ENCODE measurements at regions not wholly inside any gene's neighbourhood (a gene's known extent, or its start where the extent isn't known, plus 50 kb on each side); places are given as distances from the start of the nearest gene placed in this dataset.

DNA sequence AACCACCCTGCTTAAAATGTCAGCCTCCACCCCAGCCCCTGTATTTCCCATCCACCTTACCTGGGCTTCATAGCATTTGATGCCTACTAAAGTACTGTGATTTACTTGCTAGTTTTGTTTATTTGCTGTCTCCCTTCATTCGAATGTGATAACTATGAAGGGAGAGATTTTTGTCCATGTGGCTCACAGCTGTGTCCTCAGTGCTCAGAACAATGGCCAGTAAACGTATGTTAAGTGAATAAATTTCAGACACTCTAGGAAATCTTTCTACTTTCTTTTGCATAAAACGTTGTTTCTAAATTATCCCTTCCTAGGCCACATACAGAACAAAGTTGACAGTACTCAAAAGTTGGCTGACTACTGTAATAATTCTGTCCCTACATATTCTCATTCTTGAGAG, 114.7 kb upstream of the OTUD4 start:
- H3K4me1 ChIP-seq (ENCODE audit: control insufficient read depth, insufficient read depth, low read length), result peaks cover 19% of the 10 kb centered on the region
- H3K9me3 ChIP-seq (replicated peaks; ENCODE audit: low read length), result no peaks in the 10 kb centered on the region
- H3K9ac ChIP-seq (ENCODE audit: low read depth, low read length), result no peak overlapping the region
- H3K27me3 ChIP-seq (ENCODE audit: control insufficient read depth, insufficient read depth, low read length), result no peaks in the 10 kb centered on the region
- no peak overlapping the region for H3K4me3 ChIP-seq (ENCODE audit: low read length)
- no peaks in the 10 kb centered on the region for H3K36me3 ChIP-seq (ENCODE audit: insufficient read depth, low read length)
- no peak overlapping the region for H3K4me2 ChIP-seq (ENCODE audit: low read length)

GRCh38 chr4:145293658-145294057, 113.3 kb upstream of the OTUD4 start:
- Histone ChIP-seq H3K36me3 (ENCODE audit: insufficient read depth, low read length) (no peaks in the 10 kb centered on the region), H3K9me3 (replicated peaks; ENCODE audit: low read length) (no peaks in the 10 kb centered on the region), H3K4me3 (ENCODE audit: low read length) (no peak overlapping the region), H3K4me1 (ENCODE audit: control insufficient read depth, insufficient read depth, low read length) (peaks cover 13% of the 10 kb centered on the region), H3K9ac (ENCODE audit: low read depth, low read length) (no peak overlapping the region), H3K27me3 (ENCODE audit: control insufficient read depth, insufficient read depth, low read length) (no peaks in the 10 kb centered on the region), H3K4me2 (ENCODE audit: low read length) (no peak overlapping the region)

DNA sequence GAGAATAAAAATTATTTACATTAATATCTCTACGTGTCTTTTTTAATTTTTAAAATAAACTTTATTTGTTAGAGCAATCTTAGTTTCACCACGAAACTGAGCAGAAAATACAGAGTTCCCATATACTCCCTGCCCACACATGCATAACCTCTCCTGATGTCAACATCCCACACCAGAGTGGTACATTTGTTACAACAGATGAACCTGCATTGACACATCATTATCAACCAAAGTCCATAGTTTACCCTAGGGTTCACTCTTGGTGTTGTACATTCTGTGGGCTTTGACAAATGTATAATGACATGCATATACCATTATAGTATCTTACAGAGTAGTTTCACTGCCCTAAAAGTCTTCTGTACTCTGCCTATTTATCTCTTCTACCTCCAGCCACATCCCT, 110.6 kb upstream of the OTUD4 start:
- H3K4me2 ChIP-seq (ENCODE audit: low read length), result no peak overlapping the region
- peaks cover 14% of the 10 kb centered on the region for H3K4me1 ChIP-seq (ENCODE audit: control insufficient read depth, insufficient read depth, low read length)
- no peaks in the 10 kb centered on the region for H3K36me3 ChIP-seq (ENCODE audit: insufficient read depth, low read length)
- H3K4me3 ChIP-seq (ENCODE audit: low read length), result no peak overlapping the region
- no peaks in the 10 kb centered on the region for H3K9me3 ChIP-seq (replicated peaks; ENCODE audit: low read length)
- no peak overlapping the region for H3K9ac ChIP-seq (ENCODE audit: low read depth, low read length)
- H3K27me3 ChIP-seq (ENCODE audit: control insufficient read depth, insufficient read depth, low read length), result no peaks in the 10 kb centered on the region

DNA sequence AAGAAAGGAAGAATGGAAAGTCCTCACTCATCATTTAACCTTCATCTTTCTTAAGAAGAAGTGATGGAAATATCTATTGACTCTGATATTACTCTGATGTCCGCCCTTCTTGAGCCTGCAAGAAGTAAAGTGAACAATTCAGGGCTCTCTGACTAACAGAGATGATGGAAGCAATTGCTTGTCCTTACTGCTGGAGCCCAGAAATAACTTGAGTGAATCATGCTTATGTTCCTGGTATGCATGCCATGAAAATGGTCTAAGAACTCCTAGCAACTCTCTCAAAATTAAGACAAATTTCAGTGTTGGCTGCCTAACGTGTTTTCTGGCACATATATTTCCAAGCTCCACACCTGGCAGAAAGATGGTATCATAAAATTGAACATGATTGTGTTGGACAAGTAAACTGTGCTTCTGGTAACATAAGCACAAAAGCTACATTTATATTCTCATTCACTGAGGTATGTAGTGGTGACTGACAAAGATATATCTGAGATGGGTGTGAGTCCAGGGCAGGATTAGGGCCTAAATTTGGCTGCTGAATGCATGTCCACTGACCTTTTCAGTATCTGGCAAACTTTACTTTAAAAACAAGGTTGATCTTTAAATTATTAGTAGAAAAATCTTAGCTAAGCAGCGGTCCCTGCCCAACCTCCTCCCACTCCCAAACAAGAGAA, 109.2 kb upstream of the OTUD4 start:
- Histone ChIP-seq H3K4me3 (ENCODE audit: low read length) (no peak overlapping the region), H3K36me3 (ENCODE audit: insufficient read depth, low read length) (no peaks in the 10 kb centered on the region), H3K9me3 (replicated peaks; ENCODE audit: low read length) (no peaks in the 10 kb centered on the region), H3K4me1 (ENCODE audit: control insufficient read depth, insufficient read depth, low read length) (peaks cover 16% of the 10 kb centered on the region), H3K4me2 (ENCODE audit: low read length) (no peak overlapping the region), H3K9ac (ENCODE audit: low read depth, low read length) (no peak overlapping the region), H3K27me3 (ENCODE audit: control insufficient read depth, insufficient read depth, low read length) (no peaks in the 10 kb centered on the region)

DNA sequence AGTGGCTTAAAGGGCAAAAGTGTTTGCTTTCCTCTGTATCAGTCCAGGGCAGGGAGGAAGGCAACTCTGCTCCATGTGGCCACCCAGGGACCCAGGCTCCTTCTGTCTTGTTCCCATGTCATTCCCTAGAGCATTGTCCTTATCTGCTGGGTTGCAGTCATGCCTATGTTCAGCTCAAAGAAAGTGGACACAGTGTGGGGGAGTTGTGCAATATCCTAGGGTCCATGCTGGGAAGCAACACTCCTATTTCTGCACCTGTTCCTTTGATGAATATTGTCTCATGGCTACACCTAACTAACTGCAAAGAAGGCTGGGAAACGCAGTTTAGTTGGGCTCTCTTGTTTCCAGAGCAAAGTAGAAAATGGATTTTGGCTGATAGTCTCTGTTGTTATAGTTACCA, 107.0 kb upstream of the OTUD4 start:
- peaks cover 16% of the 10 kb centered on the region for H3K4me1 ChIP-seq (ENCODE audit: control insufficient read depth, insufficient read depth, low read length)

DNA sequence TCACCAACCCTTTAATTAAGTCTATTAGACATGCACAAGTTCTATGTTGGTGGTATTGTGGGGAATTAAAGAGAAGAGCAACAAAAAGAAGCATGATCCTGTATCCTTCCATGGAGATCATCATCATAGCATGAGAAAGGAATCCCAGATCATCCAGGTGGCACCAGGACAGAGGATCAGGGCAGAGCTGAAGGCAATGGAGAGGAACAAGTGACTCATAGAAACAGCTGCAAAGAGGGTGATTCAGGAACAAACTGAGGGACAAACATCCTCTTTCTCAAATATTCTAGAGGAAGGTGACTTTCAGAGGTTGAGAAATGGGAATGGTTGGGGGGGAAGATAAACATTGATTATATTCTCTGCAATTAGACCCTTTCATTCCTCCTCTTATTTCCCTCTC, 105.5 kb upstream of the OTUD4 start:
- Histone ChIP-seq H3K4me2 (ENCODE audit: low read length) (no peak overlapping the region), H3K36me3 (ENCODE audit: insufficient read depth, low read length) (no peaks in the 10 kb centered on the region), H3K4me1 (ENCODE audit: control insufficient read depth, insufficient read depth, low read length) (peaks cover 16% of the 10 kb centered on the region), H3K9me3 (replicated peaks; ENCODE audit: low read length) (no peaks in the 10 kb centered on the region), H3K4me3 (ENCODE audit: low read length) (no peak overlapping the region), H3K27me3 (ENCODE audit: control insufficient read depth, insufficient read depth, low read length) (no peaks in the 10 kb centered on the region), H3K9ac (ENCODE audit: low read depth, low read length) (no peak overlapping the region)

More for the DNA sequence above, 107.0 kb upstream of the OTUD4 start:
- H3K27me3 ChIP-seq (ENCODE audit: control insufficient read depth, insufficient read depth, low read length), result no peaks in the 10 kb centered on the region
- no peak overlapping the region for H3K9ac ChIP-seq (ENCODE audit: low read depth, low read length)
- no peaks in the 10 kb centered on the region for H3K9me3 ChIP-seq (replicated peaks; ENCODE audit: low read length)
- H3K4me2 ChIP-seq (ENCODE audit: low read length), result no peak overlapping the region
- no peaks in the 10 kb centered on the region for H3K36me3 ChIP-seq (ENCODE audit: insufficient read depth, low read length)
- H3K4me3 ChIP-seq (ENCODE audit: low read length), result no peak overlapping the region

DNA sequence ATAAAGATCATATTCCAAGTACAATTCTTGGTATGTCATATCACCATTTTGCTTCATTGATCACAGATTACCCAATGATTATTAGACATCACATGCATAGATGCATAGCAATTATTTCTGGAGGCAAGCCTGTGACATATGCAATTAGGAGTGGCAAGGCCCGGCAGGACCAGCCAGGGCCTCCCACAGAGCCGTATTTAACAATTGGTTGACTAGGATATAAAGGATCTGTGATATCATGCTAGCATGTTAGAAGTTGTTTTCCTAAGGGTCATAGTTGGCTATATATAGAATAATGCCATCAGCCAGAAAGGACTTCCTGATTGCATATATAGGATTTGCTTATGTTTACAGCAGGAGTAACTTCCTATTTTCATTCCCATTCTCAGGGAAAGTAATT, 103.5 kb upstream of the OTUD4 start:
- Histone ChIP-seq H3K27me3 (ENCODE audit: control insufficient read depth, insufficient read depth, low read length) (no peaks in the 10 kb centered on the region), H3K4me1 (ENCODE audit: control insufficient read depth, insufficient read depth, low read length) (peaks cover 21% of the 10 kb centered on the region), H3K4me3 (ENCODE audit: low read length) (no peak overlapping the region), H3K36me3 (ENCODE audit: insufficient read depth, low read length) (no peaks in the 10 kb centered on the region), H3K4me2 (ENCODE audit: low read length) (no peak overlapping the region), H3K9me3 (replicated peaks; ENCODE audit: low read length) (no peaks in the 10 kb centered on the region), H3K9ac (ENCODE audit: low read depth, low read length) (no peak overlapping the region)

GRCh38 chr4:145281951-145282350, 101.6 kb upstream of the OTUD4 start:
- no peak overlapping the region for H3K9ac ChIP-seq (ENCODE audit: low read depth, low read length)
- no peak overlapping the region for H3K4me2 ChIP-seq (ENCODE audit: low read length)
- no peaks in the 10 kb centered on the region for H3K9me3 ChIP-seq (replicated peaks; ENCODE audit: low read length)
- no peaks in the 10 kb centered on the region for H3K36me3 ChIP-seq (ENCODE audit: insufficient read depth, low read length)
- H3K4me3 ChIP-seq (ENCODE audit: low read length), result no peak overlapping the region
- peaks cover 31% of the 10 kb centered on the region for H3K4me1 ChIP-seq (ENCODE audit: control insufficient read depth, insufficient read depth, low read length)
- no peaks in the 10 kb centered on the region for H3K27me3 ChIP-seq (ENCODE audit: control insufficient read depth, insufficient read depth, low read length)

DNA sequence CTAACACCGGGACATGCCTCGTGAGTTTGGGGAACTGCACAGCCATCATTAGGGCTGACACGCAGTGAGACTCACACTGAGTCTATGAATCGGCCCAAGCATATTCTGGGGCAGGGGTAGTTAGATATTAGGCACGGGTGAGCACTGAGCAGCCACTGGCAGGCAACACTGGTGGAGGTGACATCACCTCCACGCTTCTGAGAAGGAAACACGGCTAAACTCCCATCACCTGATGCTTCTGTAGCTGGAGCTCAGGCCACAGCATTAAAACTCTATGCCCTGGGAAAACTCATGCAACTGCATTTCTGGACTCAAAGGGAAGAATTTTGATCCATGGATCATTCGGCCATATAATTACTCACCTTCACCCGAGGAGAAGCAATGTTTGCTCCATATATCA, 100.8 kb upstream of the OTUD4 start:
- H3K36me3 ChIP-seq (ENCODE audit: insufficient read depth, low read length), result no peaks in the 10 kb centered on the region
- no peak overlapping the region for H3K4me2 ChIP-seq (ENCODE audit: low read length)
- no peak overlapping the region for H3K4me3 ChIP-seq (ENCODE audit: low read length)
- no peak overlapping the region for H3K9ac ChIP-seq (ENCODE audit: low read depth, low read length)
- H3K9me3 ChIP-seq (replicated peaks; ENCODE audit: low read length), result no peaks in the 10 kb centered on the region
- H3K4me1 ChIP-seq (ENCODE audit: control insufficient read depth, insufficient read depth, low read length), result peaks cover 29% of the 10 kb centered on the region
- no peaks in the 10 kb centered on the region for H3K27me3 ChIP-seq (ENCODE audit: control insufficient read depth, insufficient read depth, low read length)

GRCh38 chr4:145280541-145280940, 100.2 kb upstream of the OTUD4 start:
- H3K27me3 ChIP-seq (ENCODE audit: control insufficient read depth, insufficient read depth, low read length), result no peaks in the 10 kb centered on the region
- no peak overlapping the region for H3K4me2 ChIP-seq (ENCODE audit: low read length)
- no peaks in the 10 kb centered on the region for H3K9me3 ChIP-seq (replicated peaks; ENCODE audit: low read length)
- H3K9ac ChIP-seq (ENCODE audit: low read depth, low read length), result no peak overlapping the region
- peaks cover 22% of the 10 kb centered on the region for H3K4me1 ChIP-seq (ENCODE audit: control insufficient read depth, insufficient read depth, low read length)
- no peaks in the 10 kb centered on the region for H3K36me3 ChIP-seq (ENCODE audit: insufficient read depth, low read length)
- H3K4me3 ChIP-seq (ENCODE audit: low read length), result no peak overlapping the region

GRCh38 chr4:145279122-145279960, 99.0 kb upstream of the OTUD4 start:
- Histone ChIP-seq H3K4me3 (ENCODE audit: low read length) (no peak overlapping the region), H3K4me1 (ENCODE audit: control insufficient read depth, insufficient read depth, low read length) (peaks cover 20% of the 10 kb centered on the region), H3K9ac (ENCODE audit: low read depth, low read length) (no peak overlapping the region), H3K27me3 (ENCODE audit: control insufficient read depth, insufficient read depth, low read length) (no peaks in the 10 kb centered on the region), H3K36me3 (ENCODE audit: insufficient read depth, low read length) (no peaks in the 10 kb centered on the region), H3K4me2 (ENCODE audit: low read length) (peak overlapping the region; percentile 7), H3K9me3 (replicated peaks; ENCODE audit: low read length) (no peaks in the 10 kb centered on the region)

Data from skeletal muscle satellite cell (primary cell).